ENCODE measurements at regions not wholly inside any gene's neighbourhood (a gene's known extent, or its start where the extent isn't known, plus 50 kb on each side); places are given as distances from the start of the nearest gene placed in this dataset.

GRCh38 chr17:14559264-14560119 is 258.6 kb downstream of the HS3ST3B1 start:
- TF ChIP-seq CEBPB (IDR thresholded peaks at IDR 0.05) (no peak), NFIC (IDR thresholded peaks at IDR 0.05) (no peak), EP300 (IDR thresholded peaks at IDR 0.05; ENCODE audit: borderline replicate concordance) (no peak), ZBTB7A (IDR thresholded peaks at IDR 0.05; ENCODE audit: low read depth) (no peak)

- TF ChIP-seq USF1 (IDR thresholded peaks at IDR 0.05): no peak
- TF ChIP-seq TCF12 (IDR thresholded peaks at IDR 0.05; ENCODE audit: low read depth): no peak
- TF ChIP-seq YY1 (IDR thresholded peaks at IDR 0.05; ENCODE audit: low read depth): no peak
- no peak for TF ChIP-seq REST (IDR thresholded peaks at IDR 0.05; ENCODE audit: low read depth)
- no peak for TF ChIP-seq EGR1 (IDR thresholded peaks at IDR 0.05)
- no peak for TF ChIP-seq EP300 (IDR thresholded peaks at IDR 0.05; ENCODE audit: borderline replicate concordance)
- TF ChIP-seq TEAD4 (IDR thresholded peaks at IDR 0.05): no peak
- no peak for TF ChIP-seq CEBPB (IDR thresholded peaks at IDR 0.05)
- no peak for TF ChIP-seq CREB1 (IDR thresholded peaks at IDR 0.05; ENCODE audit: low read depth)
- TF ChIP-seq NFIC (IDR thresholded peaks at IDR 0.05): no peak
- TF ChIP-seq TAF1 (IDR thresholded peaks at IDR 0.05; ENCODE audit: low read depth): no peak
- TF ChIP-seq ZBTB7A (IDR thresholded peaks at IDR 0.05; ENCODE audit: low read depth): no peak
- no peak for TF ChIP-seq FOXM1 (IDR thresholded peaks at IDR 0.05; ENCODE audit: borderline replicate concordance, low read depth)
- no peak for TF ChIP-seq MAX (IDR thresholded peaks at IDR 0.05)
- TF ChIP-seq RAD21 (IDR thresholded peaks at IDR 0.05; ENCODE audit: low read depth): no peak
These were observed 256.6 kb downstream of the HS3ST3B1 start for GRCh38 chr17:14557480-14557879.

- no peak for TF ChIP-seq CREB1 (IDR thresholded peaks at IDR 0.05; ENCODE audit: low read depth)
- TF ChIP-seq TAF1 (IDR thresholded peaks at IDR 0.05; ENCODE audit: low read depth): no peak
- TF ChIP-seq EGR1 (IDR thresholded peaks at IDR 0.05): no peak
- TF ChIP-seq NFIC (IDR thresholded peaks at IDR 0.05): no peak
- TF ChIP-seq MAX (IDR thresholded peaks at IDR 0.05): no peak
- TF ChIP-seq FOXM1 (IDR thresholded peaks at IDR 0.05; ENCODE audit: borderline replicate concordance, low read depth): no peak
- no peak for TF ChIP-seq ZBTB7A (IDR thresholded peaks at IDR 0.05; ENCODE audit: low read depth)
- TF ChIP-seq USF1 (IDR thresholded peaks at IDR 0.05): no peak
- TF ChIP-seq TCF12 (IDR thresholded peaks at IDR 0.05; ENCODE audit: low read depth): no peak
- TF ChIP-seq TEAD4 (IDR thresholded peaks at IDR 0.05): no peak
- TF ChIP-seq RAD21 (IDR thresholded peaks at IDR 0.05; ENCODE audit: low read depth): no peak
- no peak for TF ChIP-seq CEBPB (IDR thresholded peaks at IDR 0.05)
- no peak for TF ChIP-seq YY1 (IDR thresholded peaks at IDR 0.05; ENCODE audit: low read depth)
- no peak for TF ChIP-seq REST (IDR thresholded peaks at IDR 0.05; ENCODE audit: low read depth)
These were observed 253.0 kb downstream of the HS3ST3B1 start for GRCh38 chr17:14553847-14554246.

- TF ChIP-seq RAD21 (IDR thresholded peaks at IDR 0.05; ENCODE audit: low read depth): no peak
- no peak for TF ChIP-seq ZBTB7A (IDR thresholded peaks at IDR 0.05; ENCODE audit: low read depth)
- no peak for TF ChIP-seq YY1 (IDR thresholded peaks at IDR 0.05; ENCODE audit: low read depth)
- TF ChIP-seq CREB1 (IDR thresholded peaks at IDR 0.05; ENCODE audit: low read depth): no peak
- TF ChIP-seq NFIC (IDR thresholded peaks at IDR 0.05): no peak
- TF ChIP-seq REST (IDR thresholded peaks at IDR 0.05; ENCODE audit: low read depth): no peak
These were observed 251.4 kb downstream of the HS3ST3B1 start for GRCh38 chr17:14552306-14552705.

Data from Ishikawa (cell line).